ENCODE measurements at regions not wholly inside any gene's neighbourhood (a gene's known extent, or its start where the extent isn't known, plus 50 kb on each side); places are given as distances from the start of the nearest gene placed in this dataset.

DNA sequence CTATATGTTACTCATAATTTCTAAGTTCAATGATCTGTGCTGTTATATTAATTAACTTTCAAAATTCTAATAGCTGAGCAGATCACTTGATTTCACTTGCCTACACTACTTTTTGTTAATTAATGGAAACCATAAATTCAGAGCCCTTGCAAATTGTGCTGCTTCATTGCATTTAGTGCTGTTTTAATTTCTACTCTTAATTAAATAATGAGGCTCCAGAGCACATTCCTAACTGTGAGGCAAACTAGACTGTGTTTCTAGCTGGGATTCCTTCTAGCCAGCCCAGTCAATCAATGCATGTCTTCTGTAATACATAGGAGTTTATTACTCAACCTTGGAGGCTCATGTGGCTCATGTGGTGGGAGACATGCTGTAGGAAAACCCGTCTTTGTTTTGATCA is 301.1 kb upstream of the GOLIM4 start:
- no peaks in the 10 kb centered on the region for H3K36me3 Mint-ChIP-seq (ENCODE audit: insufficient read depth, unreplicated experiment)
- intact Hi-C loops (cut with micrococcal nuclease) = no loop called here
- H3K4me1 Mint-ChIP-seq (ENCODE audit: insufficient read depth, unreplicated experiment) = no peaks in the 10 kb centered on the region
- no TSS peak for BruUV-seq (replicated peaks)
- no peak overlapping the region for H3K27ac Mint-ChIP-seq (ENCODE audit: low read depth, unreplicated experiment)
- DNase-seq (ENCODE audit: unreplicated experiment) = no peak
- POLR2A ChIA-PET = no interaction called here
- TF ChIP-seq, protein P1, sequence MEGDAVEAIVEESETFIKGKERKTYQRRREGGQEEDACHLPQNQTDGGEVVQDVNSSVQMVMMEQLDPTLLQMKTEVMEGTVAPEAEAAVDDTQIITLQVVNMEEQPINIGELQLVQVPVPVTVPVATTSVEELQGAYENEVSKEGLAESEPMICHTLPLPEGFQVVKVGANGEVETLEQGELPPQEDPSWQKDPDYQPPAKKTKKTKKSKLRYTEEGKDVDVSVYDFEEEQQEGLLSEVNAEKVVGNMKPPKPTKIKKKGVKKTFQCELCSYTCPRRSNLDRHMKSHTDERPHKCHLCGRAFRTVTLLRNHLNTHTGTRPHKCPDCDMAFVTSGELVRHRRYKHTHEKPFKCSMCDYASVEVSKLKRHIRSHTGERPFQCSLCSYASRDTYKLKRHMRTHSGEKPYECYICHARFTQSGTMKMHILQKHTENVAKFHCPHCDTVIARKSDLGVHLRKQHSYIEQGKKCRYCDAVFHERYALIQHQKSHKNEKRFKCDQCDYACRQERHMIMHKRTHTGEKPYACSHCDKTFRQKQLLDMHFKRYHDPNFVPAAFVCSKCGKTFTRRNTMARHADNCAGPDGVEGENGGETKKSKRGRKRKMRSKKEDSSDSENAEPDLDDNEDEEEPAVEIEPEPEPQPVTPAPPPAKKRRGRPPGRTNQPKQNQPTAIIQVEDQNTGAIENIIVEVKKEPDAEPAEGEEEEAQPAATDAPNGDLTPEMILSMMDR (IDR thresholded peaks at IDR 0.05; ENCODE audit: unreplicated experiment) = no peak
- H3K9me3 Mint-ChIP-seq (ENCODE audit: unreplicated experiment) = no peaks in the 10 kb centered on the region
- no peak overlapping the region for H3K4me3 Mint-ChIP-seq (ENCODE audit: unreplicated experiment)
- CTCF ChIA-PET = no interaction called here
- H3K27me3 Mint-ChIP-seq (ENCODE audit: insufficient read depth, unreplicated experiment) = peaks cover 58% of the 10 kb centered on the region

DNA sequence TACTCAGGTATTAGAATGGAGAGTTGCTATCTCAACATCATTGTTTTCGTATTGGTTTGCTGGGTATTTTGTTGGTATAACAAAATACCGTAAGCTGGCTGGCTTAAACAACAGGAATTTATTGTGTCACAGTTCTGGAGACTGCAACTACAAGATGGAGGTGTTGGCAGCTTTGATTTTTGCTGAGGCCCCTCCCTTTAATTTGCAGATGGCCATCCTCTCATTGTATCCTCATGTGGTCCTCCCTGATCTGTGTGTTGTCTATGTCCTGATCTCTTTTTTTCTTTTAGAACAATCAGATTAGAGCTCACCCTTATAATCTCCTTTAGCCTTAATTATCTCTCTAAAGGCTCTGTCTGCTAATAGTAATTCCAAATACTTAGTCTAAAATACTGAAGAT is 299.8 kb upstream of the GOLIM4 start:
- POLR2A ChIA-PET = no interaction called here
- Mint-ChIP-seq H3K4me3 (ENCODE audit: unreplicated experiment) (no peak overlapping the region), H3K4me1 (ENCODE audit: insufficient read depth, unreplicated experiment) (no peaks in the 10 kb centered on the region), H3K27ac (ENCODE audit: low read depth, unreplicated experiment) (no peak overlapping the region), H3K9me3 (ENCODE audit: unreplicated experiment) (no peaks in the 10 kb centered on the region), H3K27me3 (ENCODE audit: insufficient read depth, unreplicated experiment) (peaks cover 58% of the 10 kb centered on the region), H3K36me3 (ENCODE audit: insufficient read depth, unreplicated experiment) (no peaks in the 10 kb centered on the region)
- CTCF ChIA-PET = no interaction called here
- BruUV-seq (replicated peaks) = no TSS peak
- DNase-seq (ENCODE audit: unreplicated experiment) = no peak
- TF ChIP-seq, protein P1 (IDR thresholded peaks at IDR 0.05; ENCODE audit: unreplicated experiment) = no peak
- intact Hi-C loops (cut with micrococcal nuclease) = no loop called here

- POLR2A ChIA-PET = no interaction called here
- CTCF ChIA-PET = interaction anchor here (0.6 kb wide), 1 partner anchor 183 kb away, joined by 4 read pairs; no protein-coding TSS in a partner anchor
Measured at GRCh38 chr3:168394439-168394838, 298.7 kb upstream of the GOLIM4 start.

GRCh38 chr3:168386301-168386700 is 290.6 kb upstream of the GOLIM4 start:
- Mint-ChIP-seq H3K4me3 (ENCODE audit: unreplicated experiment) (no peak overlapping the region), H3K9me3 (ENCODE audit: unreplicated experiment) (peaks cover 7% of the 10 kb centered on the region), H3K36me3 (ENCODE audit: insufficient read depth, unreplicated experiment) (no peaks in the 10 kb centered on the region), H3K27me3 (ENCODE audit: insufficient read depth, unreplicated experiment) (peaks cover 57% of the 10 kb centered on the region), H3K27ac (ENCODE audit: low read depth, unreplicated experiment) (no peak overlapping the region), H3K4me1 (ENCODE audit: insufficient read depth, unreplicated experiment) (no peaks in the 10 kb centered on the region)
- no TSS peak for BruUV-seq (replicated peaks)
- TF ChIP-seq, protein P1 (IDR thresholded peaks at IDR 0.05; ENCODE audit: unreplicated experiment) = no peak
- ChIA-PET CTCF (interaction anchor here (0.6 kb wide), 1 partner anchor 525 kb away, joined by 4 read pairs; no protein-coding TSS in a partner anchor), POLR2A (no interaction called here)
- intact Hi-C loops (cut with micrococcal nuclease) = no loop called here
- no peak for DNase-seq (ENCODE audit: unreplicated experiment)

More at GRCh38 chr3:168394439-168394838, 298.7 kb upstream of the GOLIM4 start:
- TF ChIP-seq, protein P1 (IDR thresholded peaks at IDR 0.05; ENCODE audit: unreplicated experiment) = no peak
- DNase-seq (ENCODE audit: unreplicated experiment) = no peak
- intact Hi-C loops (cut with micrococcal nuclease) = no loop called here
- H3K4me1 Mint-ChIP-seq (ENCODE audit: insufficient read depth, unreplicated experiment) = no peaks in the 10 kb centered on the region
- no TSS peak for BruUV-seq (replicated peaks)
- H3K4me3 Mint-ChIP-seq (ENCODE audit: unreplicated experiment) = no peak overlapping the region
- H3K9me3 Mint-ChIP-seq (ENCODE audit: unreplicated experiment) = no peaks in the 10 kb centered on the region
- H3K36me3 Mint-ChIP-seq (ENCODE audit: insufficient read depth, unreplicated experiment) = no peaks in the 10 kb centered on the region
- H3K27me3 Mint-ChIP-seq (ENCODE audit: insufficient read depth, unreplicated experiment) = peaks cover 69% of the 10 kb centered on the region
- no peak overlapping the region for H3K27ac Mint-ChIP-seq (ENCODE audit: low read depth, unreplicated experiment)
